A549 (cell line): ENCODE measurements at regions not wholly inside any gene's neighbourhood (a gene's known extent, or its start where the extent isn't known, plus 50 kb on each side); places are given as distances from the start of the nearest gene placed in this dataset.

Experiments used
- CTCF ChIP-seq: fragments of >200 bp; sonication (Bioruptor Twin); formaldehyde crosslinking; IDR thresholded peaks from 3 replicates; pipeline ENCODE4 v1.5.1; 2016
- MAZ ChIP-seq: fragments of 150-350 bp; IDR thresholded peaks from 2 replicates; pipeline ENCODE4 v1.6.1; 2014; ENCODE audit warnings: antibody characterized with exemption, low read depth, low read length, borderline replicate concordance
- POLR2A ChIP-seq: IDR thresholded peaks from 2 replicates; pipeline ENCODE4 v1.6.1; 2012; ENCODE audit warnings: mild to moderate bottlenecking, low read length
- ZNF302 ChIP-seq: fragments of 250-450 bp; sonication (Bioruptor Pico); IDR thresholded peaks from 2 replicates; pipeline ENCODE4 v1.9.0; 2021; ENCODE audit warnings: inconsistent platforms, mild to moderate bottlenecking, moderate library complexity
- TF ChIP-seq, protein P1 (sequence below): fragments of 450-650 bp; IDR thresholded peaks from 2 replicates; pipeline ENCODE4 v1.6.1; 2014; ENCODE audit warnings: antibody characterized with exemption

GRCh38 chr13:47521890-47522487, 479.1 kb downstream of the SUCLA2 start:
- no peak for TF ChIP-seq POLR2A
- TF ChIP-seq MAZ, result no peak
- TF ChIP-seq CTCF, result no peak
- no peak for TF ChIP-seq ZNF302 (CRISPR knock-in tag)
- TF ChIP-seq, protein P1, sequence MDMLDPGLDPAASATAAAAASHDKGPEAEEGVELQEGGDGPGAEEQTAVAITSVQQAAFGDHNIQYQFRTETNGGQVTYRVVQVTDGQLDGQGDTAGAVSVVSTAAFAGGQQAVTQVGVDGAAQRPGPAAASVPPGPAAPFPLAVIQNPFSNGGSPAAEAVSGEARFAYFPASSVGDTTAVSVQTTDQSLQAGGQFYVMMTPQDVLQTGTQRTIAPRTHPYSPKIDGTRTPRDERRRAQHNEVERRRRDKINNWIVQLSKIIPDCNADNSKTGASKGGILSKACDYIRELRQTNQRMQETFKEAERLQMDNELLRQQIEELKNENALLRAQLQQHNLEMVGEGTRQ, result no peak
